Natural killer cell treated with Interleukin-12 subunit alpha and Interleukin-12 subunit beta and Interleukin-15 and Interleukin-18, amount 100 ng/mL, for 72 hours (primary cell): ENCODE measurements at regions not wholly inside any gene's neighbourhood (a gene's known extent, or its start where the extent isn't known, plus 50 kb on each side); places are given as distances from the start of the nearest gene placed in this dataset.

Experiments used
- ATAC-seq, 2 donors: fragments of 150-1000 bp; cut with Tn5 transposase in 1 of 2; sonication (Bioruptor Pico), chemical (Tn5 transposase) in 1 of 2; 2 replicates each; pipeline ENCODE4 v1.10.0; 2021
- DNase-seq: peaks from one replicate; pipeline ENCODE4 v3.0.0; 2022; ENCODE audit warnings: low spot score
- H3K27ac Mint-ChIP-seq, 2 donors: 1 replicate in 1 of 2; 2 replicates in 1 of 2; pipeline ENCODE4 v1.8.0; 2022; ENCODE audit warnings: mixed read lengths in 2 of 2, mild to moderate bottlenecking in 1 of 2, moderate library complexity in 1 of 2
- H3K27me3 Mint-ChIP-seq, 2 donors: 1 replicate in 1 of 2; 2 replicates in 1 of 2; pipeline ENCODE4 v1.8.0; 2022; ENCODE audit warnings: mixed read lengths in 2 of 2
- H3K36me3 Mint-ChIP-seq: one replicate; pipeline ENCODE4 v1.8.0; 2022; ENCODE audit warnings: mixed read lengths
- H3K4me1 Mint-ChIP-seq, 2 donors: 1 replicate in 1 of 2; 2 replicates in 1 of 2; pipeline ENCODE4 v1.8.0; 2022; ENCODE audit warnings: low read depth in 2 of 2, mixed read lengths in 2 of 2, mild to moderate bottlenecking in 1 of 2
- H3K4me3 Mint-ChIP-seq: one replicate; pipeline ENCODE4 v1.8.0; 2022; ENCODE audit warnings: mixed read lengths
- H3K9me3 Mint-ChIP-seq: 2 replicates; pipeline ENCODE4 v1.8.0; 2022; ENCODE audit warnings: mixed read lengths

DNA sequence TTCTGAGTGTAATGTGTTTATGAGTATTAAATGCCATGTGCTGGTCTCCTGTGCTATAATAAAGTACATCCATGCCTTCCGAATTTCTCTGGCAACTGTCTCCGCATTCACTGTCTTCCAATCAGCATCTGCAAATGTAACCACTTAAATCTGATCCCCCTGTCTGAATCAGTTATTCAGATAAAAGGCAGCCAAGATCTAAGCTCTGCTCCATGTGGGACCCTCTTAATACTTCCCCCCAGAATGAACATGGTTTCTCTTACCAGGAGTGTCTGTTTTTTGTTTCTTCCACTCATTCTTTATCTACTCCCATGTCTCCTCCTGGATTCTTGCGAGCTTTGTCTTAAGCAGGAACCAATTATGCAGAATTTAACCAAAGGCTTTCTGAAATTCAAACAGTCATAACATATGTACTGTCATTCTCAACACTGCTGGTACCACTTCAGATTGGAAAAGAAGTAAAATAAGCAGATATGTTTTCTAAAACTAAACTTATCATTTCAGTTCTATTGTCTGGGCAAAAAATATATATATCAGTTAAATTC lies 996.7 kb upstream of the FLRT2 start:
- no peaks in the 10 kb centered on the region for H3K27me3 Mint-ChIP-seq
- H3K36me3 Mint-ChIP-seq, result no peaks in the 10 kb centered on the region
- no peak overlapping the region for H3K27ac Mint-ChIP-seq
- peaks cover 6% of the 10 kb centered on the region for H3K9me3 Mint-ChIP-seq
- DNase-seq (no peak), ATAC-seq (no peak)
- H3K4me1 Mint-ChIP-seq, result no peaks in the 10 kb centered on the region
- H3K4me3 Mint-ChIP-seq, result no peak overlapping the region

DNA sequence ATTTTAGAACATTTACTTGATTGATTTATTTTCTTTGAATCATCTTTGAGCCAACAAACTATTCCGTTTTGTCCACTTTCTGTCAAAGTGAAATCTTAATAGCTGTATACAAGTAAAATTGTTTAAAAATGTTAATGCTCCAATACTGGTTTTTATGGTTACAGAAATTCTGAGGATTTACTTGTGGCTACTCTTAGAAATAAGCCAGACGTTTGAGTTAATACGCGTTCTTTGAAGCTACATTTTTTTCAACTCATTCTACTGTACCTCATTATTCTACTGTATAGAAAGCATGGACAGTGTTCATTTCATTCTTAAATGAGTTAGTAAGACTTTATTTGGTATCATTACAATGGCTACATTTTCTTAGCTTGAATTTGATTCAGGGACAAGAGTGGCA lies 996.2 kb upstream of the FLRT2 start:
- H3K4me1 Mint-ChIP-seq, result no peaks in the 10 kb centered on the region
- H3K27me3 Mint-ChIP-seq, result no peaks in the 10 kb centered on the region
- ATAC-seq, result no peak
- peaks cover 9% of the 10 kb centered on the region for H3K9me3 Mint-ChIP-seq
- no peaks in the 10 kb centered on the region for H3K36me3 Mint-ChIP-seq
- no peak overlapping the region for H3K4me3 Mint-ChIP-seq
- DNase-seq, result no peak
- no peak overlapping the region for H3K27ac Mint-ChIP-seq

DNA sequence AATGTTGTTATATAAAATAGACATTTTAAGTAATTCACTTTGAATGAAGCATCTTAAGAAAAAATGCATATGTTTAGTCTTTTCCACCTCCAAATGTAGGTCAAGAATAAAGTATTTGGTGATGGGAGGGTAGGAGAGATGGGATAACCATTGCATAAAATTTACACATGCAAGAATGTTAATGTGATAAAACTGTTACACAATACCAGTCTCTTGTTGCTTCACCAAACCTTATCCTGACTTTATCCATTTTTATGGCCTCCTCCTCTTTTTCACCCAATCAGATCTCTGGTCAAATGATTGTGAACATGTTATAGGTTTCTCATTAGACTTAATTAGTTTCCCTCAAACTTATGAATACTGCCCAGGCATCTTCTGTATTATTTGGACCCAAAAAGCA lies 994.5 kb upstream of the FLRT2 start:
- Mint-ChIP-seq H3K4me1 (no peaks in the 10 kb centered on the region), H3K27ac (no peak overlapping the region), H3K9me3 (peaks cover 9% of the 10 kb centered on the region), H3K36me3 (no peaks in the 10 kb centered on the region), H3K27me3 (no peaks in the 10 kb centered on the region), H3K4me3 (no peak overlapping the region)
- DNase-seq (no peak), ATAC-seq (no peak)

DNA sequence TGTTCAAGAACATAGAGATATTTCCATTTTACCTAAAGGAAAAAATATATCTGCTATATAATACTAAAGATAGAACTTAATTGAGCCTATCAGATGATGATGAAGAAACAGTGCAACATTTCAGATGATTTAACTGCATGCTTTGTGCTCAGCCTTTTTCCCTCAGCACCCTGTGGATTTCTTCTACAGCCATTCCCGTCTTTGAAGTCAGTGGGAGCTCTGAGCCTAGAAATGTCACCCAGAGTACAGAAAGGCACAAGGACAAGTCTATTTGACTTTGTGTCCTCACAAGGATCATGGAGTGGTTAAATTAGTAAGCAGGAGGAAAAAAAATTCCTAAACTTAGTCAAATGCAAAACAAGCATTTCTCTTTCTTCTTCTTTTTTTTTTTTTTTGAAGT lies 994.0 kb upstream of the FLRT2 start:
- no peaks in the 10 kb centered on the region for H3K4me1 Mint-ChIP-seq
- no peak for ATAC-seq
- H3K9me3 Mint-ChIP-seq, result peaks cover 9% of the 10 kb centered on the region
- no peak overlapping the region for H3K27ac Mint-ChIP-seq
- no peaks in the 10 kb centered on the region for H3K27me3 Mint-ChIP-seq
- no peaks in the 10 kb centered on the region for H3K36me3 Mint-ChIP-seq
- no peak for DNase-seq
- H3K4me3 Mint-ChIP-seq, result no peak overlapping the region

- DNase-seq (no peak), ATAC-seq (no peak)
- Mint-ChIP-seq H3K4me1 (no peaks in the 10 kb centered on the region), H3K27ac (no peak overlapping the region), H3K4me3 (no peak overlapping the region), H3K36me3 (no peaks in the 10 kb centered on the region), H3K27me3 (no peaks in the 10 kb centered on the region), H3K9me3 (peaks cover 3% of the 10 kb centered on the region)
Observed at GRCh38 chr14:84541018-84541417, 988.9 kb upstream of the FLRT2 start.

- no peak for ATAC-seq
- Mint-ChIP-seq H3K27me3 (no peaks in the 10 kb centered on the region), H3K27ac (no peak overlapping the region), H3K4me3 (no peak overlapping the region), H3K9me3 (peaks cover 7% of the 10 kb centered on the region), H3K36me3 (no peaks in the 10 kb centered on the region), H3K4me1 (no peaks in the 10 kb centered on the region)
- no peak for DNase-seq
Observed at GRCh38 chr14:84543859-84544258, 986.1 kb upstream of the FLRT2 start.

GRCh38 chr14:84544486-84545131 lies 985.3 kb upstream of the FLRT2 start:
- DNase-seq, result no peak
- Mint-ChIP-seq H3K27me3 (no peaks in the 10 kb centered on the region), H3K27ac (no peak overlapping the region), H3K36me3 (no peaks in the 10 kb centered on the region), H3K4me3 (no peak overlapping the region), H3K9me3 (peaks cover 11% of the 10 kb centered on the region), H3K4me1 (no peaks in the 10 kb centered on the region)
- no peak for ATAC-seq

- H3K27me3 Mint-ChIP-seq, result no peaks in the 10 kb centered on the region
- peaks cover 16% of the 10 kb centered on the region for H3K9me3 Mint-ChIP-seq
- H3K4me1 Mint-ChIP-seq, result no peaks in the 10 kb centered on the region
- ATAC-seq (no peak), DNase-seq (no peak)
- H3K4me3 Mint-ChIP-seq, result no peak overlapping the region
- no peaks in the 10 kb centered on the region for H3K36me3 Mint-ChIP-seq
- no peak overlapping the region for H3K27ac Mint-ChIP-seq
Observed at GRCh38 chr14:84546236-84546635, 983.7 kb upstream of the FLRT2 start.

DNA sequence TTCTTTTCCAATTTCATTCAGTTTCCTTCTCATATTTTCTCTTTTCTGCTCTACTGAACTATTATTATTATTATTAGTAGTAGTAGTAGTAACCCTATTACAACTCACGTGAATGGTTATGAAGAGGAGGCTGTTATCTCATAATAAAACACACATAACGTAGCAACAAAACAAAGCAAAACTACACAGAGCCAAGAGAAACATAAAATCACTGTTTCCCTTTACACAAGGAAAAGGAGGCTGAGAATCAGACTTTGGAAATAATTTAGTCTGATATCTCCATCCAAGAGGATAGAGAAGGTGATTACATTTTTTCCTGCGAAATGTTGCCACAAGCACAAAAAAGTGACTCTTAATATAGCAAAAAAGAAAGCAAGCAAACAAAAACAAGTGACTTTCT lies 975.8 kb upstream of the FLRT2 start:
- DNase-seq, result no peak
- no peak overlapping the region for H3K27ac Mint-ChIP-seq
- H3K4me1 Mint-ChIP-seq, result no peaks in the 10 kb centered on the region
- H3K36me3 Mint-ChIP-seq, result no peaks in the 10 kb centered on the region
- no peak overlapping the region for H3K4me3 Mint-ChIP-seq
- ATAC-seq, result no peak
- peaks cover 24% of the 10 kb centered on the region for H3K9me3 Mint-ChIP-seq
- H3K27me3 Mint-ChIP-seq, result no peaks in the 10 kb centered on the region

DNA sequence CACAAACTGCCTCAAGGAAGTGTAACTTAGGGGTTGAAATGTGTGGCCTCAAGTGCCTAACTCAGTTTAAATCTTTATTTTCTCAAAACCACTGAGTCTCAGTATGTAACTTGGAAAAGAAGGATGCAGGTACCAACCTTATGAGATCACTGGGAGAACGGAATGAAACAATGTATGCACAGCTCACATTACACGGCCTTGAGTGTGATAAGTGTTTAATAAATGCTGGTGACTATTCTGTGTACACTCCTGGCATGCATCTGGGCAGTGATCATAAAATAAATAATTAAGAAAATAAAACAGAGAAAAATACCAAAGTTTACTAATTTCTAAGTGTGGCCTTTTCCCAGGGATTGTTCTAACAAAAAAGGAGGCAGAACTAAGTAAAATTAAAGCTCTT lies 974.5 kb upstream of the FLRT2 start:
- Mint-ChIP-seq H3K27me3 (no peaks in the 10 kb centered on the region), H3K4me1 (no peaks in the 10 kb centered on the region), H3K36me3 (no peaks in the 10 kb centered on the region), H3K9me3 (peaks cover 20% of the 10 kb centered on the region), H3K4me3 (no peak overlapping the region), H3K27ac (no peak overlapping the region)
- DNase-seq, result no peak
- ATAC-seq, result no peak

GRCh38 chr14:84566109-84566508 lies 963.8 kb upstream of the FLRT2 start:
- no peaks in the 10 kb centered on the region for H3K36me3 Mint-ChIP-seq
- no peak overlapping the region for H3K27ac Mint-ChIP-seq
- ATAC-seq, result no peak
- H3K4me1 Mint-ChIP-seq, result no peaks in the 10 kb centered on the region
- no peaks in the 10 kb centered on the region for H3K27me3 Mint-ChIP-seq
- no peak overlapping the region for H3K4me3 Mint-ChIP-seq
- DNase-seq, result no peak
- peaks cover 10% of the 10 kb centered on the region for H3K9me3 Mint-ChIP-seq

DNA sequence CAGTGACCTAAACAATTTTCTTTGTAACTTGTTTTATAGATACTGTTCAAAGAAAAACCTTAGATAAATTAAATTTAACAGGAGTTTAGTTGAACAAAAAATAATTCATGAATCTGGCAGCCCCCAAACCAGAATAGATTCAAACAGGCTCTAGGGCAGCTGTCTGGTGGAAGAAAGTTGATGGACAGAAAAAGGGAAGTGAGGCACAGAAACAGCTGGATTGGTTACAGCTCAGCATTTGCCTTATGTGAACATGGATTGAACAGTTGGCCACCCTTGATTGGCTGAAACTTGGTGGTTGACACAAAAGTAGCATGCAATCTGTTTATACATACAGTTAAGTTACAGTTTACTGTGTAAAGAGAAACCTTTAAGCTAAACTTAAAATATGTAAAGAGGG lies 954.3 kb upstream of the FLRT2 start:
- H3K27ac Mint-ChIP-seq, result no peak overlapping the region
- no peak for DNase-seq
- H3K9me3 Mint-ChIP-seq, result peaks cover 13% of the 10 kb centered on the region
- no peaks in the 10 kb centered on the region for H3K36me3 Mint-ChIP-seq
- ATAC-seq, result no peak
- H3K4me1 Mint-ChIP-seq, result no peaks in the 10 kb centered on the region
- H3K4me3 Mint-ChIP-seq, result no peak overlapping the region
- no peaks in the 10 kb centered on the region for H3K27me3 Mint-ChIP-seq

GRCh38 chr14:84579292-84579691 lies 950.7 kb upstream of the FLRT2 start:
- DNase-seq (no peak), ATAC-seq (no peak)
- H3K27me3 Mint-ChIP-seq, result no peaks in the 10 kb centered on the region
- no peak overlapping the region for H3K27ac Mint-ChIP-seq
- no peaks in the 10 kb centered on the region for H3K4me1 Mint-ChIP-seq
- no peak overlapping the region for H3K4me3 Mint-ChIP-seq
- peaks cover 8% of the 10 kb centered on the region for H3K9me3 Mint-ChIP-seq
- H3K36me3 Mint-ChIP-seq, result no peaks in the 10 kb centered on the region

GRCh38 chr14:84581041-84581440 lies 948.9 kb upstream of the FLRT2 start:
- H3K36me3 Mint-ChIP-seq, result no peaks in the 10 kb centered on the region
- H3K9me3 Mint-ChIP-seq, result peaks cover 8% of the 10 kb centered on the region
- ATAC-seq, result no peak
- H3K27ac Mint-ChIP-seq, result no peak overlapping the region
- no peak for DNase-seq
- no peaks in the 10 kb centered on the region for H3K4me1 Mint-ChIP-seq
- H3K4me3 Mint-ChIP-seq, result no peak overlapping the region
- no peaks in the 10 kb centered on the region for H3K27me3 Mint-ChIP-seq

- Mint-ChIP-seq H3K9me3 (peaks cover 16% of the 10 kb centered on the region), H3K27ac (no peak overlapping the region), H3K4me3 (no peak overlapping the region), H3K27me3 (no peaks in the 10 kb centered on the region), H3K36me3 (no peaks in the 10 kb centered on the region), H3K4me1 (no peaks in the 10 kb centered on the region)
- no peak for ATAC-seq
- no peak for DNase-seq
Observed at GRCh38 chr14:84584511-84584910, 945.4 kb upstream of the FLRT2 start.
